HG03066 (cell line): ENCODE measurements at regions not wholly inside any gene's neighbourhood (a gene's known extent, or its start where the extent isn't known, plus 50 kb on each side); places are given as distances from the start of the nearest gene placed in this dataset.

ENCODE experiments used
- ATAC-seq: cut with Tn5 transposase; IDR thresholded peaks from one replicate; pipeline ENCODE4 v1.9.1; 2021; ENCODE audit warnings: low read depth; ENCODE audit not compliant: unreplicated experiment

- no peak for ATAC-seq
Measured at GRCh38 chr12:59927032-59927431, 331.2 kb downstream of the SLC16A7 start.

DNA sequence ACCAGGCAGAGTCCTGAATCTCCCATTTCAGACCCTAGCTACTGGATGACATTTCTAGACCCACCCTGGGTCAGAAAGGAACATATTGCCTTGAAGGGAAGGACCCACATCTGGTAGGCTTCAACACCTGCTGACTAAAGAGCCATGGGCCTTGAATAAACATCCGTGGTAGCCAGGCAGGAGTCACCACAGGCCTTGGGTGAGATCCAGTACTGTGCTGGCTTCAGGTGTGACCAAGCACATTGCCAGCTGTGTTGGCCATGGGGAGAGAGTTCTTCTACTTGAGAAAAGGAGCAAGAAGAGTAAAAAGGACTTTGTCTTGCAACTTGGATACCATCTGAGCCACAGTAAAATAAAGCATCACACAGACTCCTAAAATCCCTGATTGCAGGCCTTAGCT lies 332.6 kb downstream of the SLC16A7 start:
- ATAC-seq = no peak

DNA sequence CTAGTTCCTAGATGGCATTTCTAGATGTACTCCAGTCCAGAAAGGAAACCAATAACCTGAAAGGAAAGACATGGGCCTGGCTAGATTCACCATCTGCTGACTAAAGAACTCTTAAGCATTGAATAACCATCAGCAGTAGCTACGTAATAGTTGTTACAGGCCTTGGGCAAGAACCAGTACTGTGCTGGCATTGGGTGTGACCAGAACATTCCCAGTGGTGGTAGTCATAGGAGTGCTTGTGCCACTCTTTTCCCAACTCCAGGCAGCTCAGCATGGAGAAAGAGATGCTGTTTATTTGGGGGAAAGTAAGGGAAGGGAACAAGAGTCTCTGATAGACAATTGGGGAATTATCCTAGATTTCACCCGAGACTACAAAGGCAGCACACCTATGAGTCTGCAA lies 333.3 kb downstream of the SLC16A7 start:
- ATAC-seq = no peak

DNA sequence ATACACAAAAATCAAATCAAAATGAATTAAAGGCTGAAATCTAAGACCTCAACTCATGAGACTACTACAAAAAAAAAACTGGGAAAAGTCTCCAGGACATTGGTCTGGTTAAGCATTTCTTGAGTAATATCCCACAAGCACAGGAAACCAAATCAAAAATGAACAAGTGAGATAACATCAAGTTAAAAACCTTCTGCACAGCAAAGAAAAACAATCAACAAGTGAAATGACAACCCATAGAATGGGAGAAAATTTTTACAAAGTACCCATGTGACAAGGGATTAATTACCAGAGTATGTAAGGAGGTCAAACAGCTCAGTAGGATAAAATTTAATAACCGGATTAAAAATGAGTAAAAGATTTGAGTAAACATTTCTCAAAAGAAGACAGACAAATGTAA lies 338.7 kb downstream of the SLC16A7 start:
- ATAC-seq = no peak

GRCh38 chr12:59936534-59936933 lies 340.7 kb downstream of the SLC16A7 start:
- no peak for ATAC-seq

DNA sequence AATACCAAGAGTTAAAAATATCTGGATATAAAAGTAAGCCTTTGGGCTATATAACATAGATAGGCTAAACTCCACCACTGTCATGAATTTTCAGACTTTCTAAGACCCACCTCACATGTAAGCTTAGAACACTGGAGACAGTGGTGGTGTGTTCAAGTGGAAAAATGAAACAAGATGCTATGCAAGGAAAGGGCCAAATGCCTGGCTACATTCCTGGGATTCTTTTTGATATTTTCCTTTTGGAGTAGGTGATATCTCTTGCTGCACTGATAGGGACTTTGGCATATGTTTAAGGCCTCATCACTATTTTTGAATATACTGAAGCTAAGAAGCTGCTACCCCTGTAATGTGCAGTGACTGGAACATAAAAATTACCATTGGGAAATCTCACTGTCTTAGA lies 341.3 kb downstream of the SLC16A7 start:
- no peak for ATAC-seq

DNA sequence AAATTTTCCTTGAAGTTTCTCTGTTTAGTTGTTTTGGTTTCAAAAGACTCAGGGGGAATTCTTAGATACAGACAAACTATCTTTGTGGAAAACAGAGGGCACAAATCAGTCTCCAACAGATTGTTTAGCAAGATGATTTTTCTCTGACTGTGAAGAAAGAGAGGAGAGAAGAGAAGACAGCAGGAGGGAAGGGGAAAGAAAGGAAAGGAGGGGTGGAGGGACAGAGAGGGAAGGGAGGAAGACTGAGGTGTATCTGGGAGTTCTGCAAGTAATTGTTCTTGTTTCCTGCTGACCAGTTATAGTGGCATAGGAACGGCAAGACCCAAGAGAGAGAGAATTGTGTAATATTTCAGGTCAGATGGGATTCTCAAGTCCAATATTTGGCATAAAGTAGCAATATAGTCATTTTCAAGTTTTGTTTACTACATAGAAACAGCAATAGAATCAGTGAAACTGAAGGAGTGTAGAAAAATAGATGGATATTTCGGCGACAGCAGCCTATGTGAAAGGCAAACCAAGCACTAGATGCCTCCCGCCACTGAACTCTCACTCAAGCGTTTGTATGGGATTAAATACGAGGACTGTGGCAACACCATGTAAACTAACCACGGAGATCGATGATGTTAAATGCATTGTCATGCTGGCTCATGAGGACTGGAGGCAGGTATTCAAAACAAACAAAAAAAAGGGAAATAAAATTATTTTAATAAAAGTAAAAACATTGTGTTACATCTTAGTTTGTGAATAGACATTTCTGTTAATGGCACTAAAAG lies 342.5 kb downstream of the SLC16A7 start:
- ATAC-seq = no peak

- no peak for ATAC-seq
Measured at GRCh38 chr12:59940631-59941342, 345.0 kb downstream of the SLC16A7 start.

GRCh38 chr12:59941461-59941860 lies 345.6 kb downstream of the SLC16A7 start:
- ATAC-seq = no peak

GRCh38 chr12:59944177-59944576 lies 348.3 kb downstream of the SLC16A7 start:
- ATAC-seq = no peak

DNA sequence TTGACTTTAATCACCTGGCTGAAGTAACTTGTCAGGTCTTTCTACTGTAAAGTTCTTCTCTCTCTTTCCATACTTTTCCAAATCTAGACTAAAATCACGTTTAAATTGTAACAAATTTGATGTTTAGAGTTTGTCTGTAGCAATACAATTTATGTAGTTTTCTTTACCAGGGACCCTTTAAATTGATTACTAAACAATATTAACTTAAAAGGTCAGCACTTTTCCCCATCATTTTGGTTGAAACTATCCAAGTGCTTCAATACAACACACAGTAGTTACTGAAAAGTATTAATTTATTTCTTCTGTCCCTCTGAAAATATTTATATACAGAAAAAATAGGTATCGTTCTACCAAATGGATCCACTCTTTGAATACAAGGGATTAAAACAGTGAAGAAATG lies 350.8 kb downstream of the SLC16A7 start:
- ATAC-seq = no peak

DNA sequence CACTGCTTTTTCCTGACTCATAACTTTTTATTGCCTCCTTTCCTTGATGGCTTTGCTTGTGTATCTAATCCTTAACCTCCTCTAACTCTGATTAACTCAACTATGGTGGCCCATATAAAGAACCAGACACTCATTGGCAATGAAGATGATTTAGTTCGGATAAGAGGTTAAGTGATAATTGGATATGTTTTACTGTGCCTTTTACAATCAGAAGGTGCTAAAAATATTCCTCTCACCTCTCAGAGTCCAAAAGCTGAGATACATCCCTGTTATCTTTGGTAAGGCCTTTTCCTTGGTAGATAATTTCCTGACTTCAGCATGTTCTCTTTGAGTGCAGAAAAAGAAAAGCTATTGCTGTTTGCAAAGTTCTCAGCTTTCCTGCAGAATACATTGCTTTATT lies 367.7 kb downstream of the SLC16A7 start:
- no peak for ATAC-seq

GRCh38 chr12:59972905-59973304 lies 377.1 kb downstream of the SLC16A7 start:
- no peak for ATAC-seq

GRCh38 chr12:59973515-59973914 lies 377.7 kb downstream of the SLC16A7 start:
- no peak for ATAC-seq

DNA sequence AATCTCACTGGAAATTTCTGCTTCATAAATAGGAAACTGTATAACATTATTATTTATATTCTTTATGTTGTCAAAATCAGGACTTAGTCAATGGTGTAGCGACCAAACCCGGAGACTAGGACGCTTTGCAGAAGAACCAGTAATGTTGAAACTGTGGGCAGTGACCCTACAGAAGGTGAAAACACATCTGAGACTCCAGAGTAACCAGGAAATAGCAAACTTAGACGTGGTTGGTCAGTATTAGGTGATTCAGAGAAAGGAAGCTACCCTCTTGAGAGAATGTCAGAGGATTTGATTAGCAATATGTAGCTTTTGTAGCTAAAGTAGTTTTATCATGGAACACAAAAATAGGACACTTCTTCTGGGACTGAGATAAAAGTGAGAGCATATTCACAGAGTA lies 381.9 kb downstream of the SLC16A7 start:
- no peak for ATAC-seq

DNA sequence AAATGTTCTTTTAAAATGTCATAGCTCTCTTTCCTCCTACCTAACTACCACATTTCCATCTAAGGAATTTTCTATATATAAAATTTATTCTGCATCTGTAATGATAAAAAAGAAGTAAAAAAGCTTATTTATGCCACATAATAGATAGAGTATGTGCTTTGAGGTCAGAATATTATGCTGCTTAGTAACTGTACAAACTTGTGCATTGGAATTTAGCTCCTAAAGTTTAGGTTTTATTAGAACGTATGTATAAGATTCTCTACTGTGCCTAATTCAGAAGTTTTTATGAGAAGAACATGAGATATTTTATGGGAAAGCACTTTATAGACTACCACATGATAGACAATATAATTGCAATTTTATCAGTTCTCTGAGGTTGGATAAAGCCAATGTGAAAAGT lies 384.6 kb downstream of the SLC16A7 start:
- no peak for ATAC-seq

DNA sequence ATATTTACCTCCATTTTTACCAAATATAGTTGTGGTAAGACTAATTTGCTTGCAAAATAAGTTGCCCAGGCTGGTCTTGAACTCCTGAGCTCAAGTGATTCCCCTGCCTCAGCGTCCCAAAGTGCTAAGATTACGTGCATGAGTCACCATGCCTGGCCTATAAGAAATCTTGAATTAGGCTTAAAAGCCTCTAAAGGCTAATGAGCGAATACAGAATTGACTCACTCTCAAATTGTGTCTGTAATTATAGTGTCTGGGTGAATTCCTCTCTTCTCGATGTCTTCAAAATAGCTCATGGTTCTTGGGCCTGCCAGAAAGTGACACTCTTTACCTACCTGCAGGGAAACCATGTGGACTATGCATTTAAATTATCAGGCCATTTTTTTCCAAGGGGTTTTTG lies 403.5 kb downstream of the SLC16A7 start:
- no peak for ATAC-seq

DNA sequence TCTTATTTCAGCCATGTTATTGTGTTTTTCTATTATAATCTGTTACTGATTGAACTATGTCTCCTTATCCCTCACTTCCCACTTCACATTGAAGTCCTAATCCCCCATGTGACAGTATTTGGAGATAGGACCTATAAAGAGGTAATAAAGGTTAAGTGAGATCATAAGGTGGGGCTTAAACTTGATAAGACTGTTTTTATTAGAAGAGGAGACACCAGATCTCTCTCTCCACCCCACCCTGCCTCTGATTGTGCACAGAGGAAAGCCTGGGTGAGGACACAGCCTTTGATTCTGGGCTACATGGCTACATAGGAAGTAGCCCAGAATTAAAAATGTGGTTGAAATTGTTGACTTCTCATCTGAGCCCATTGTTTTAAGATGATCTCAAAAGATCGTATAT lies 414.7 kb downstream of the SLC16A7 start:
- ATAC-seq = no peak

- no peak for ATAC-seq
Measured at GRCh38 chr12:60012659-60013058, 416.8 kb downstream of the SLC16A7 start.

GRCh38 chr12:60014436-60014835 lies 418.6 kb downstream of the SLC16A7 start:
- no peak for ATAC-seq

DNA sequence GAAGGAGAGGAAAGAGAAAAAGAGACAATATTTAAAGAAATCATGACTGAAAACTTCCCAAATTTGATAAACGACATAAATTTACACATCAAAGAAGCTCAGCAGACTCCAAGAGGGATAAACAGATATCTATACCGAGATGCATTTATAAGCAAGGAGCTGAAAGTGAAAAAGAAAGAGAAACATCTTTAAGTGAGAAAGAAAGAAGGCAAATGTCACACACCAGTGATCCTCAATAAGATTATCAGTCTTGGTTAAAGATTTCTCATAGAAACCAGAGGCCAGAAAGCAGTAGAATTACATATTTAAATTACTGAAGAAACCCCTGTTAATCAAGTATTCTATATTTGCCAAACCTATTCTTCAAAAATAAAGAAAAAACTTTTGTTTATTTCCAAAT lies 424.2 kb downstream of the SLC16A7 start:
- no peak for ATAC-seq

GRCh38 chr12:60021235-60021634 lies 425.4 kb downstream of the SLC16A7 start:
- ATAC-seq = no peak
